ENCODE measurements at regions not wholly inside any gene's neighbourhood (a gene's known extent, or its start where the extent isn't known, plus 50 kb on each side); places are given as distances from the start of the nearest gene placed in this dataset.

- DNase-seq = no peak
These were observed 1355.4 kb downstream of the NSUN3 start for GRCh38 chr3:95418251-95418650.

GRCh38 chr3:95424279-95424678 is 1361.4 kb downstream of the NSUN3 start:
- DNase-seq = no peak

- no peak for DNase-seq
These were observed 1371.6 kb downstream of the NSUN3 start for GRCh38 chr3:95434491-95434890.

- DNase-seq = no peak
These were observed 1374.5 kb downstream of the NSUN3 start for GRCh38 chr3:95437409-95437808.

GRCh38 chr3:95438274-95438673 is 1375.4 kb downstream of the NSUN3 start:
- no peak for DNase-seq

- no peak for DNase-seq
These were observed 1371.6 kb upstream of the EPHA6 start for GRCh38 chr3:95442766-95443165.

- DNase-seq = no peak
These were observed 1364.6 kb upstream of the EPHA6 start for GRCh38 chr3:95449841-95450240.

GRCh38 chr3:95453242-95453641 is 1361.2 kb upstream of the EPHA6 start:
- no peak for DNase-seq

GRCh38 chr3:95456835-95457234 is 1357.6 kb upstream of the EPHA6 start:
- DNase-seq = no peak

GRCh38 chr3:95459706-95460105 is 1354.7 kb upstream of the EPHA6 start:
- no peak for DNase-seq

- no peak for DNase-seq
These were observed 1354.1 kb upstream of the EPHA6 start for GRCh38 chr3:95460274-95460673.

GRCh38 chr3:95462161-95462560 is 1352.2 kb upstream of the EPHA6 start:
- no peak for DNase-seq

GRCh38 chr3:95464346-95464745 is 1350.0 kb upstream of the EPHA6 start:
- no peak for DNase-seq

GRCh38 chr3:95468331-95468730 is 1346.1 kb upstream of the EPHA6 start:
- DNase-seq = no peak

GRCh38 chr3:95474338-95474737 is 1340.1 kb upstream of the EPHA6 start:
- no peak for DNase-seq

GRCh38 chr3:95476534-95476933 is 1337.9 kb upstream of the EPHA6 start:
- DNase-seq = no peak

- no peak for DNase-seq
These were observed 1308.2 kb upstream of the EPHA6 start for GRCh38 chr3:95506174-95506573.

- no peak for DNase-seq
These were observed 1306.3 kb upstream of the EPHA6 start for GRCh38 chr3:95508124-95508523.

GRCh38 chr3:95511828-95512227 is 1302.6 kb upstream of the EPHA6 start:
- no peak for DNase-seq

GRCh38 chr3:95514260-95514659 is 1300.1 kb upstream of the EPHA6 start:
- DNase-seq = no peak

GRCh38 chr3:95521396-95521795 is 1293.0 kb upstream of the EPHA6 start:
- no peak for DNase-seq

GRCh38 chr3:95522449-95522848 is 1291.9 kb upstream of the EPHA6 start:
- no peak for DNase-seq

GRCh38 chr3:95539950-95540483 is 1274.4 kb upstream of the EPHA6 start:
- no peak for DNase-seq

GRCh38 chr3:95565502-95565901 is 1248.9 kb upstream of the EPHA6 start:
- no peak for DNase-seq

GRCh38 chr3:95567346-95567745 is 1247.0 kb upstream of the EPHA6 start:
- DNase-seq = no peak

GRCh38 chr3:95586754-95587153 is 1227.6 kb upstream of the EPHA6 start:
- no peak for DNase-seq
